22Rv1 (cell line): ENCODE measurements at regions not wholly inside any gene's neighbourhood (a gene's known extent, or its start where the extent isn't known, plus 50 kb on each side); places are given as distances from the start of the nearest gene placed in this dataset.

ENCODE experiments used
- CTCF ChIP-seq: fragments of 450-650 bp; IDR thresholded peaks from 2 replicates; pipeline ENCODE4 v1.5.1; 2017; ENCODE audit warnings: mild to moderate bottlenecking
- ZFX ChIP-seq: fragments of 450-650 bp; IDR thresholded peaks from 2 replicates; pipeline ENCODE4 v1.6.1; 2017; ENCODE audit warnings: antibody characterized with exemption, borderline replicate concordance

GRCh38 chrX:20455001-20455400 lies 188.3 kb upstream of the RPS6KA3 start:
- TF ChIP-seq CTCF: no peak
- TF ChIP-seq ZFX: no peak
